HEK293 (cell line): ENCODE measurements at regions not wholly inside any gene's neighbourhood (a gene's known extent, or its start where the extent isn't known, plus 50 kb on each side); places are given as distances from the start of the nearest gene placed in this dataset.

Experiments
- CTCF ChIA-PET: fragments of 350-600 bp; formaldehyde crosslinking; extraction: SDS; loops from one replicate; lab custom pipeline; 2021; ENCODE audit warnings: antibody characterized with exemption; lab: Yijun Ruan, JAX
- POLR2A ChIA-PET: fragments of 300-600 bp; formaldehyde crosslinking; extraction: SDS; loops from one replicate; lab custom pipeline; 2020; ENCODE audit warnings: antibody characterized with exemption, inconsistent platforms; lab: Yijun Ruan, JAX
- H3K27ac ChIP-seq: fragments of 200-500 bp; sonication (Bioruptor generic); 2 replicates; pipeline ENCODE4 v1.5.1; 2014; ENCODE audit warnings: low read depth, low read length, control low read depth, inconsistent platforms; ENCODE audit errors: extremely low read depth
- H3K36me3 ChIP-seq, 2 experiments: fragments of 200-500 bp in 1 of 2; sonication (Bioruptor generic) in 1 of 2; 1 replicate in 1 of 2; 2 replicates in 1 of 2; pipeline ENCODE4 v1.5.1; 2014 to 2017; ENCODE audit warnings: inconsistent platforms in 2 of 2, low read length in 2 of 2; ENCODE audit not compliant: control insufficient read depth in 2 of 2, insufficient read depth in 1 of 2
- H3K4me1 ChIP-seq: fragments of 200-500 bp; sonication (Bioruptor generic); 2 replicates; pipeline ENCODE4 v1.5.1; 2014; ENCODE audit warnings: mild to moderate bottlenecking, low read length, inconsistent platforms; ENCODE audit not compliant: control insufficient read depth, insufficient read depth
- H3K4me3 ChIP-seq: 2 replicates; pipeline ENCODE4 v1.5.1; 2011; ENCODE audit warnings: low read depth, mild to moderate bottlenecking, control low read depth, low read length, moderate library complexity
- H3K9me3 ChIP-seq: fragments of 200-500 bp; sonication (Bioruptor generic); 2 replicates; pipeline ENCODE4 v1.5.1; 2014; ENCODE audit warnings: low read depth, low read length, inconsistent platforms; ENCODE audit not compliant: control insufficient read depth, insufficient read depth
- BCL6B ChIP-seq: fragments of 450-650 bp; formaldehyde crosslinking; IDR thresholded peaks from 2 replicates; pipeline ENCODE4 v1.5.1; 2017; ENCODE audit warnings: missing biosample characterization, missing genetic modification characterization
- HOXA7 ChIP-seq: sonication (generic); formaldehyde crosslinking; IDR thresholded peaks from 2 replicates; pipeline ENCODE4 v1.8.1; 2022; ENCODE audit warnings: missing genetic modification reagents, borderline replicate concordance
- HOXD13 ChIP-seq: sonication (generic); formaldehyde crosslinking; IDR thresholded peaks from 2 replicates; pipeline ENCODE4 v1.8.0; 2022; ENCODE audit warnings: missing genetic modification reagents, borderline replicate concordance
- KLF8 ChIP-seq: fragments of 450-650 bp; formaldehyde crosslinking; IDR thresholded peaks from 2 replicates; pipeline ENCODE4 v1.5.1; 2016; ENCODE audit warnings: missing biosample characterization, missing genetic modification characterization
- SP7 ChIP-seq: fragments of 450-650 bp; formaldehyde crosslinking; IDR thresholded peaks from 2 replicates; pipeline ENCODE4 v1.5.1; 2016; ENCODE audit warnings: missing biosample characterization, missing genetic modification characterization
- ZBTB17 ChIP-seq: fragments of 450-650 bp; formaldehyde crosslinking; IDR thresholded peaks from 2 replicates; pipeline ENCODE4 v1.5.1; 2016; ENCODE audit warnings: missing biosample characterization, missing genetic modification characterization
- ZBTB20 ChIP-seq: fragments of 450-650 bp; formaldehyde crosslinking; IDR thresholded peaks from 2 replicates; pipeline ENCODE4 v1.5.1; 2016; ENCODE audit warnings: missing biosample characterization, missing genetic modification characterization
- ZBTB21 ChIP-seq: fragments of 450-650 bp; formaldehyde crosslinking; IDR thresholded peaks from 2 replicates; pipeline ENCODE4 v1.5.1; 2017; ENCODE audit warnings: missing biosample characterization, missing genetic modification characterization
- ZBTB6 ChIP-seq: fragments of 450-650 bp; formaldehyde crosslinking; IDR thresholded peaks from 2 replicates; pipeline ENCODE4 v1.5.1; 2017; ENCODE audit warnings: missing biosample characterization, missing genetic modification characterization
- ZBTB7A ChIP-seq: fragments of 450-650 bp; formaldehyde crosslinking; IDR thresholded peaks from 2 replicates; pipeline ENCODE4 v1.5.1; 2016; ENCODE audit warnings: low read depth, missing biosample characterization, missing genetic modification characterization
- ZEB2 ChIP-seq: fragments of 450-650 bp; formaldehyde crosslinking; IDR thresholded peaks from 2 replicates; pipeline ENCODE4 v1.5.1; 2016; ENCODE audit warnings: missing biosample characterization, missing genetic modification characterization
- ZFHX2 ChIP-seq: fragments of 450-650 bp; formaldehyde crosslinking; conservative IDR thresholded peaks from 2 replicates; pipeline ENCODE4 v1.5.1; 2016; ENCODE audit warnings: missing biosample characterization, missing genetic modification characterization
- ZIC2 ChIP-seq: fragments of 450-650 bp; formaldehyde crosslinking; IDR thresholded peaks from 2 replicates; pipeline ENCODE4 v1.5.1; 2016; ENCODE audit warnings: missing biosample characterization, missing genetic modification characterization
- ZNF138 ChIP-seq: fragments of 450-650 bp; formaldehyde crosslinking; IDR thresholded peaks from 2 replicates; pipeline ENCODE4 v1.5.1; 2016; ENCODE audit warnings: missing biosample characterization, missing genetic modification characterization, borderline replicate concordance
- ZNF146 ChIP-seq: fragments of 450-650 bp; formaldehyde crosslinking; IDR thresholded peaks from 2 replicates; pipeline ENCODE4 v1.5.1; 2016; ENCODE audit warnings: missing biosample characterization, missing genetic modification characterization
- ZNF157 ChIP-seq: fragments of 450-650 bp; formaldehyde crosslinking; IDR thresholded peaks from 2 replicates; pipeline ENCODE4 v1.5.1; 2016; ENCODE audit warnings: missing biosample characterization, missing genetic modification characterization
- ZNF202 ChIP-seq: fragments of 450-650 bp; formaldehyde crosslinking; IDR thresholded peaks from 2 replicates; pipeline ENCODE4 v1.5.1; 2016; ENCODE audit warnings: missing biosample characterization, missing genetic modification characterization, borderline replicate concordance
- ZNF214 ChIP-seq: fragments of 450-650 bp; formaldehyde crosslinking; IDR thresholded peaks from 2 replicates; pipeline ENCODE4 v1.5.1; 2017; ENCODE audit warnings: missing biosample characterization, mild to moderate bottlenecking, missing genetic modification characterization, borderline replicate concordance
- ZNF221 ChIP-seq: fragments of 450-650 bp; formaldehyde crosslinking; IDR thresholded peaks from 2 replicates; pipeline ENCODE4 v1.5.1; 2017; ENCODE audit warnings: missing biosample characterization, missing genetic modification characterization, borderline replicate concordance
- ZNF311 ChIP-seq: fragments of 450-650 bp; formaldehyde crosslinking; IDR thresholded peaks from 2 replicates; pipeline ENCODE4 v1.5.1; 2017; ENCODE audit warnings: missing biosample characterization, missing genetic modification characterization, borderline replicate concordance
- ZNF37A ChIP-seq: fragments of 450-650 bp; IDR thresholded peaks from 2 replicates; pipeline ENCODE4 v1.5.1; 2018; ENCODE audit warnings: missing biosample characterization, missing genetic modification characterization
- ZNF416 ChIP-seq: fragments of 450-650 bp; formaldehyde crosslinking; IDR thresholded peaks from 2 replicates; pipeline ENCODE4 v1.5.1; 2016; ENCODE audit warnings: missing biosample characterization, missing genetic modification characterization
- ZNF433 ChIP-seq: fragments of 450-650 bp; formaldehyde crosslinking; IDR thresholded peaks from 2 replicates; pipeline ENCODE4 v1.5.1; 2016; ENCODE audit warnings: missing biosample characterization, missing genetic modification characterization, low read depth
- ZNF48 ChIP-seq: fragments of 450-650 bp; formaldehyde crosslinking; IDR thresholded peaks from 2 replicates; pipeline ENCODE4 v1.5.1; 2016; ENCODE audit warnings: missing biosample characterization, missing genetic modification characterization
- ZNF514 ChIP-seq: fragments of 450-650 bp; formaldehyde crosslinking; IDR thresholded peaks from 2 replicates; pipeline ENCODE4 v1.5.1; 2016; ENCODE audit warnings: missing biosample characterization, missing genetic modification characterization
- ZNF548 ChIP-seq: fragments of 450-650 bp; formaldehyde crosslinking; IDR thresholded peaks from 2 replicates; pipeline ENCODE4 v1.5.1; 2016; ENCODE audit warnings: missing biosample characterization, missing genetic modification characterization
- ZNF555 ChIP-seq: fragments of 450-650 bp; formaldehyde crosslinking; conservative IDR thresholded peaks from 2 replicates; pipeline ENCODE4 v1.5.1; 2017; ENCODE audit warnings: missing biosample characterization, mild to moderate bottlenecking, missing genetic modification characterization, inconsistent platforms
- ZNF571 ChIP-seq: fragments of 450-650 bp; formaldehyde crosslinking; IDR thresholded peaks from 2 replicates; pipeline ENCODE4 v1.5.0; 2017; ENCODE audit warnings: missing biosample characterization, missing genetic modification characterization
- ZNF624 ChIP-seq: fragments of 450-650 bp; formaldehyde crosslinking; IDR thresholded peaks from 2 replicates; pipeline ENCODE4 v1.5.1; 2017; ENCODE audit warnings: missing biosample characterization, missing genetic modification characterization
- ZNF645 ChIP-seq: fragments of 450-650 bp; formaldehyde crosslinking; IDR thresholded peaks from 2 replicates; pipeline ENCODE4; 2016; ENCODE audit warnings: missing biosample characterization, missing genetic modification characterization
- ZNF660 ChIP-seq: fragments of 450-650 bp; IDR thresholded peaks from 2 replicates; pipeline ENCODE4 v1.5.1; 2018; ENCODE audit warnings: missing biosample characterization, mild to moderate bottlenecking, missing genetic modification characterization
- ZNF677 ChIP-seq: fragments of 450-650 bp; IDR thresholded peaks from 2 replicates; pipeline ENCODE4 v1.5.0; 2018; ENCODE audit warnings: missing biosample characterization, mild to moderate bottlenecking, missing genetic modification characterization, moderate library complexity
- ZNF707 ChIP-seq: fragments of 450-650 bp; formaldehyde crosslinking; IDR thresholded peaks from 2 replicates; pipeline ENCODE4 v1.5.1; 2016; ENCODE audit warnings: missing biosample characterization, missing genetic modification characterization

- ChIA-PET POLR2A (no interaction called here), CTCF (no interaction called here)
- TF ChIP-seq ZNF433 (tag by site-specific recombination) = no peak
- TF ChIP-seq ZNF660 (tag by site-specific recombination) = no peak
- TF ChIP-seq ZNF202 (tag by site-specific recombination) = no peak
- no peak for TF ChIP-seq ZNF677 (tag by site-specific recombination)
- no peak for TF ChIP-seq HOXD13 (CRISPR knock-in tag)
- TF ChIP-seq ZNF416 (tag by site-specific recombination) = no peak
- TF ChIP-seq ZNF157 (tag by site-specific recombination) = no peak
- no peak for TF ChIP-seq ZFHX2 (tag by site-specific recombination)
- no peak for TF ChIP-seq ZBTB6 (tag by site-specific recombination)
- TF ChIP-seq ZBTB20 (tag by site-specific recombination) = no peak
- TF ChIP-seq ZBTB17 (tag by site-specific recombination) = no peak
- no peak for TF ChIP-seq ZNF571 (tag by site-specific recombination)
- TF ChIP-seq ZBTB7A (tag by site-specific recombination) = no peak
- TF ChIP-seq HOXA7 (CRISPR knock-in tag) = no peak
- TF ChIP-seq ZNF514 = no peak
- no peak for TF ChIP-seq ZNF645 (tag by site-specific recombination)
- no peak for TF ChIP-seq KLF8 (tag by site-specific recombination)
- H3K4me3 ChIP-seq = no peak overlapping the region
- H3K4me1 ChIP-seq = no peaks in the 10 kb centered on the region
- no peak overlapping the region for H3K27ac ChIP-seq
- H3K36me3 ChIP-seq = no peaks in the 10 kb centered on the region
- H3K9me3 ChIP-seq = no peaks in the 10 kb centered on the region
Observed at GRCh38 chr5:53355931-53356330, 124.5 kb upstream of the FST start.

GRCh38 chr5:53357439-53357838 is 123.0 kb upstream of the FST start:
- POLR2A ChIA-PET = no interaction called here
- no peak overlapping the region for H3K27ac ChIP-seq
- no peaks in the 10 kb centered on the region for H3K9me3 ChIP-seq
- TF ChIP-seq ZNF555 (no peak), ZBTB21 (no peak), ZNF548 (tag by site-specific recombination) (no peak), ZEB2 (tag by site-specific recombination) (no peak), ZNF202 (tag by site-specific recombination) (no peak), ZNF48 (tag by site-specific recombination) (no peak)
- TF ChIP-seq, all 188 proteins: peak for 0
- Histone ChIP-seq H3K4me3 (no peak overlapping the region), H3K4me1 (no peaks in the 10 kb centered on the region), H3K36me3 (no peaks in the 10 kb centered on the region)
- CTCF ChIA-PET = no interaction called here

GRCh38 chr5:53358794-53359193 is 121.6 kb upstream of the FST start:
- Histone ChIP-seq H3K27ac (no peak overlapping the region), H3K4me3 (no peak overlapping the region), H3K4me1 (no peaks in the 10 kb centered on the region), H3K36me3 (no peaks in the 10 kb centered on the region), H3K9me3 (no peaks in the 10 kb centered on the region)
- CTCF ChIA-PET = interaction anchor here (0.7 kb wide), 1 partner anchor 8 kb away, joined by 3 read pairs; no protein-coding TSS in a partner anchor
- TF ChIP-seq ZBTB17 (tag by site-specific recombination) (no peak), ZNF157 (tag by site-specific recombination) (no peak), SP7 (no peak), HOXD13 (CRISPR knock-in tag) (no peak), ZNF624 (tag by site-specific recombination) (no peak), ZNF707 (tag by site-specific recombination) (no peak), ZNF138 (tag by site-specific recombination) (no peak), ZIC2 (tag by site-specific recombination) (no peak), ZNF555 (no peak), ZNF37A (no peak), ZNF214 (no peak), BCL6B (tag by site-specific recombination) (no peak), ZNF311 (tag by site-specific recombination) (no peak), ZNF221 (tag by site-specific recombination) (no peak), ZNF146 (no peak)
- POLR2A ChIA-PET = no interaction called here
